GM12892 (cell line): ENCODE measurements at regions not wholly inside any gene's neighbourhood (a gene's known extent, or its start where the extent isn't known, plus 50 kb on each side); places are given as distances from the start of the nearest gene placed in this dataset.

Experiments
- POLR2A ChIP-seq: IDR thresholded peaks from 2 replicates; pipeline ENCODE4 v1.6.1; 2011; ENCODE audit warnings: low read depth, low read length, control low read depth
- POLR2AphosphoS5 ChIP-seq: IDR thresholded peaks from 2 replicates; pipeline ENCODE4 v1.6.1; 2011; ENCODE audit warnings: low read depth, low read length, control low read depth

DNA sequence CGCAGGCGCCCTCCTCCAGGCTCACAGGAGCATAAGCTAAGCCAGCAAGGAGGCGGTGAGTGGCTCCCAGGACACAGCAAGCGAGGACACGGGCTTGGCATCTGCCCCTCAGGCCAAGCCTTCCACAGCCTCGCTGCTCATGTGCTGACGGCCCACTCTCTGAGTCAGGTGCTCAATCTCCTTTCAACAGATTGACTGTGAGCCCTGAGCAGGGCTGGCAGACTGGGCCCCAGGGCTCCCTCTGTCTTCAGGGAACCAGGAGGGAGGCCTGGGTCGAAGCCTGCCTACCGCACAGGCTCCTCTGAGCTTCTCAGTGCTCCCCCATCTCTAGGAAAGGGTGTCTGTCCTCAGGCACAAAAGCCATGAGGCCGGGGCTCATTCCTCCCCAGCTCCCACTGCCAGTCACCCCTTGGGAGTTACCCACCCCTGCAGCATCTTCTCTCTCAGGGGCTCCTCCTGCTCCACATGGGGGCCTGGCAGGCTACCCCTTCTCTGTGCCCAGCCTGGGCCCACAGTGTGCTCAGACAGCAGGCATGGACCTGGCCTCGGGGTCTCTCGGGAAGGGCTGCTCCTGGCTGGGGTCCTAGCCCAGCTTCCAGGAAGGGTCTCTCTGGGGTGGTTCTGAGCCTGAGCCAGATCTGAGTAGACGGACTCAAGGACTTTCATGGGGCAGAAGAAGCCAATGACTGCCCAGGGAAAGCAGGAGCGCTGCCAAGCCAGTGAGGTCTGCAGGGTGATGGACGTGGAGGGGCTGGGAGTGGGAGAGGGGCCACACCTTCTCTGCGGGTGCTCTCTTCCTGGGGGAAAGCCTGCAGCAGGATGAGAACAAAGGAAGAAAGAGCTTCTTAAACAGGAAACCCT lies 138.0 kb upstream of the GPC1 start:
- TF ChIP-seq POLR2A (no peak), POLR2AphosphoS5 (no peak)
